ENCODE measurements at regions not wholly inside any gene's neighbourhood (a gene's known extent, or its start where the extent isn't known, plus 50 kb on each side); places are given as distances from the start of the nearest gene placed in this dataset.

- Histone ChIP-seq H3K4me3 (no peak overlapping the region), H3K27me3 (no peaks in the 10 kb centered on the region), H3K4me1 (no peaks in the 10 kb centered on the region), H3K36me3 (no peaks in the 10 kb centered on the region), H3K27ac (no peak overlapping the region), H3K9me3 (no peaks in the 10 kb centered on the region)
- intact Hi-C loops (cut with DNase I), result no loop called here
- 63 to 74% methylated on average over 13 of the region's 13 CpGs for WGBS, 2 donors
- DNase-seq, result no peak
- TF ChIP-seq EP300 (IDR thresholded peaks at IDR 0.05) (no peak), CTCF (IDR thresholded peaks at IDR 0.05) (no peak), POLR2A (IDR thresholded peaks at IDR 0.05) (no peak), POLR2AphosphoS5 (IDR thresholded peaks at IDR 0.05) (no peak)
Observed at GRCh38 chr19:29418201-29418600, 107.6 kb upstream of the VSTM2B start.

GRCh38 chr19:29420065-29420464 lies 105.7 kb upstream of the VSTM2B start:
- H3K4me1 ChIP-seq, result no peaks in the 10 kb centered on the region
- DNase-seq, result no peak
- H3K4me3 ChIP-seq, result no peak overlapping the region
- 77 to 80% methylated on average over 5 of the region's 5 CpGs for WGBS, 2 donors
- TF ChIP-seq POLR2A (IDR thresholded peaks at IDR 0.05) (no peak), POLR2AphosphoS5 (IDR thresholded peaks at IDR 0.05) (no peak), CTCF (IDR thresholded peaks at IDR 0.05) (no peak), EP300 (IDR thresholded peaks at IDR 0.05) (no peak)
- no peaks in the 10 kb centered on the region for H3K27me3 ChIP-seq
- intact Hi-C loops (cut with DNase I), result no loop called here
- H3K36me3 ChIP-seq, result no peaks in the 10 kb centered on the region
- no peaks in the 10 kb centered on the region for H3K9me3 ChIP-seq
- no peak overlapping the region for H3K27ac ChIP-seq

GRCh38 chr19:29420482-29421195 lies 105.2 kb upstream of the VSTM2B start:
- H3K9me3 ChIP-seq, result no peaks in the 10 kb centered on the region
- no peaks in the 10 kb centered on the region for H3K27me3 ChIP-seq

GRCh38 chr19:29421196-29421545 lies 104.6 kb upstream of the VSTM2B start:
- Histone ChIP-seq H3K36me3 (no peaks in the 10 kb centered on the region), H3K27me3 (no peaks in the 10 kb centered on the region), H3K4me3 (no peak overlapping the region), H3K4me1 (no peaks in the 10 kb centered on the region), H3K27ac (no peak overlapping the region), H3K9me3 (no peaks in the 10 kb centered on the region)
- TF ChIP-seq EP300 (IDR thresholded peaks at IDR 0.05) (no peak), POLR2A (IDR thresholded peaks at IDR 0.05) (no peak), CTCF (IDR thresholded peaks at IDR 0.05) (no peak), POLR2AphosphoS5 (IDR thresholded peaks at IDR 0.05) (no peak)
- intact Hi-C loops (cut with DNase I), result no loop called here
- WGBS, 2 donors, result 21 to 50% methylated on average over 11 of the region's 11 CpGs
- DNase-seq, result no peak

More at GRCh38 chr19:29420482-29421195, 105.2 kb upstream of the VSTM2B start:
- intact Hi-C loops (cut with DNase I), result no loop called here
- WGBS, 2 donors, result 57 to 80% methylated on average over 22 of the region's 22 CpGs
- Histone ChIP-seq H3K4me1 (no peaks in the 10 kb centered on the region), H3K27ac (no peak overlapping the region), H3K4me3 (no peak overlapping the region), H3K36me3 (no peaks in the 10 kb centered on the region)
- TF ChIP-seq CTCF (IDR thresholded peaks at IDR 0.05) (no peak), EP300 (IDR thresholded peaks at IDR 0.05) (no peak), POLR2A (IDR thresholded peaks at IDR 0.05) (no peak), POLR2AphosphoS5 (IDR thresholded peaks at IDR 0.05) (no peak)
- DNase-seq, result no peak

GRCh38 chr19:29422047-29422446 lies 103.7 kb upstream of the VSTM2B start:
- 58 to 67% methylated on average over 7 of the region's 7 CpGs for WGBS, 2 donors
- H3K9me3 ChIP-seq, result no peaks in the 10 kb centered on the region
- DNase-seq, result no peak
- no peaks in the 10 kb centered on the region for H3K36me3 ChIP-seq
- H3K27ac ChIP-seq, result no peak overlapping the region
- TF ChIP-seq EP300 (IDR thresholded peaks at IDR 0.05), result no peak
- no peak for TF ChIP-seq CTCF (IDR thresholded peaks at IDR 0.05)
- no peak for TF ChIP-seq POLR2AphosphoS5 (IDR thresholded peaks at IDR 0.05)
- TF ChIP-seq POLR2A (IDR thresholded peaks at IDR 0.05), result no peak
- H3K4me3 ChIP-seq, result no peak overlapping the region
- H3K27me3 ChIP-seq, result no peaks in the 10 kb centered on the region
- intact Hi-C loops (cut with DNase I), result no loop called here
- no peaks in the 10 kb centered on the region for H3K4me1 ChIP-seq
